GM21360 (cell line): ENCODE measurements at regions not wholly inside any gene's neighbourhood (a gene's known extent, or its start where the extent isn't known, plus 50 kb on each side); places are given as distances from the start of the nearest gene placed in this dataset.
A peak's percentile ranks its signal among the peaks of the same experiment; 100 is the strongest.
"Not testable (repeated sequence)": the region's sequence is repeated elsewhere in the genome, so short reads cannot be mapped to it uniquely, and the experiment has no call there.

Experiments used
- ATAC-seq: cut with Tn5 transposase; IDR thresholded peaks from one replicate; pipeline ENCODE4 v1.9.1; 2021; ENCODE audit warnings: mild to moderate bottlenecking, moderate library complexity; ENCODE audit not compliant: unreplicated experiment

GRCh38 chr3:124620600-124621063, 109.6 kb upstream of the UMPS start:
- ATAC-seq: peak; percentile 65

- no peak for ATAC-seq
Observed at GRCh38 chr3:124621498-124621897, 108.8 kb upstream of the UMPS start.

- ATAC-seq: no peak
Observed at GRCh38 chr3:124625074-124625473, 105.2 kb upstream of the UMPS start.

GRCh38 chr3:124627501-124627908, 102.7 kb upstream of the UMPS start:
- ATAC-seq: no peak

- no peak for ATAC-seq
Observed at GRCh38 chr3:124628863-124629262, 101.4 kb upstream of the UMPS start.

GRCh38 chr3:124629497-124629896, 100.8 kb upstream of the UMPS start:
- no peak for ATAC-seq

GRCh38 chr3:124630960-124631359, 99.3 kb upstream of the UMPS start:
- no peak for ATAC-seq

- ATAC-seq: no peak
Observed at GRCh38 chr3:124631727-124632126, 98.5 kb upstream of the UMPS start.

- no peak for ATAC-seq
Observed at GRCh38 chr3:124632566-124633140, 97.6 kb upstream of the UMPS start.

GRCh38 chr3:124633524-124633923, 96.7 kb upstream of the UMPS start:
- ATAC-seq: no peak

- no peak for ATAC-seq
Observed at GRCh38 chr3:124634210-124635168, 95.8 kb upstream of the UMPS start.

- no peak for ATAC-seq
Observed at GRCh38 chr3:124635169-124635539, 95.1 kb upstream of the UMPS start.

GRCh38 chr3:124636101-124636862, 94.0 kb upstream of the UMPS start:
- no peak for ATAC-seq

GRCh38 chr3:124636863-124637296, 93.4 kb upstream of the UMPS start:
- ATAC-seq: no peak

- peak; percentile 59 for ATAC-seq
Observed at GRCh38 chr3:124639406-124640237, 90.6 kb upstream of the UMPS start.

GRCh38 chr3:124640635-124641306, 89.5 kb upstream of the UMPS start:
- ATAC-seq: no peak

GRCh38 chr3:124643453-124643852, 86.8 kb upstream of the UMPS start:
- no peak for ATAC-seq

- not testable (repeated sequence) for ATAC-seq
Observed at GRCh38 chr3:124646186-124646585, 84.1 kb upstream of the UMPS start.

- ATAC-seq: no peak
Observed at GRCh38 chr3:124648551-124648950, 81.7 kb upstream of the UMPS start.

GRCh38 chr3:124650798-124651197, 79.5 kb upstream of the UMPS start:
- peak; percentile 44 for ATAC-seq
